Keratinocyte (primary cell): ENCODE measurements at regions not wholly inside any gene's neighbourhood (a gene's known extent, or its start where the extent isn't known, plus 50 kb on each side); places are given as distances from the start of the nearest gene placed in this dataset.

Source experiments
- EZH2 ChIP-seq: IDR thresholded peaks from one replicate; pipeline ENCODE4 v1.6.1; 2012; ENCODE audit warnings: inconsistent platforms, mild to moderate bottlenecking, low read length, moderate library complexity
- TF ChIP-seq, protein P1 (sequence below), 3 experiments: IDR thresholded peaks in 1 of 3; conservative IDR thresholded peaks in 1 of 3; optimal IDR thresholded peaks in 1 of 3; 2 replicates in 2 of 3; 3 replicates in 1 of 3; pipeline versions ENCODE3 to v1.5.1; 2011; ENCODE audit warnings: low read length in 3 of 3, mild to moderate bottlenecking in 3 of 3, moderate library complexity in 2 of 3, control low read depth in 1 of 3, inconsistent platforms in 1 of 3; ENCODE audit not compliant: insufficient read depth in 2 of 3; ENCODE audit errors: extremely low read depth in 1 of 3

DNA sequence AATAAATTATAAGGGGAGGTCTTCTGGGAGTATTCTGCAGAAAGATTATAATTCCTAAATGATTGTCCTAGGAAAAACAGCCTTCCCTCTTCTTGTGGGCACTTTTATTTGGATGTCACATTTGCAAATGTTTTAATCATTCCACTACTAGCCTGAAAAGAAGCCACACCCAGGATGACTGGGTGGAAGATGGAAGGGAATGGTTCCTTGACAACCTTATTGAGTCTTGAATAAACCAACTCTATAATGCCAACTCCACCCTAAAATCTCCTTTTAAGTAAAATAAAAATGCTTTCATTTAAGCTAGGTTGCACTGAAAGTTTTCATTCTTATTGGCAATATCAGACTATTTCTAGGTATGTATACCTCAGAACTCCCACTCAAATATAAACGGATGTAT, 494.6 kb downstream of the RFC3 start:
- TF ChIP-seq, protein P1, sequence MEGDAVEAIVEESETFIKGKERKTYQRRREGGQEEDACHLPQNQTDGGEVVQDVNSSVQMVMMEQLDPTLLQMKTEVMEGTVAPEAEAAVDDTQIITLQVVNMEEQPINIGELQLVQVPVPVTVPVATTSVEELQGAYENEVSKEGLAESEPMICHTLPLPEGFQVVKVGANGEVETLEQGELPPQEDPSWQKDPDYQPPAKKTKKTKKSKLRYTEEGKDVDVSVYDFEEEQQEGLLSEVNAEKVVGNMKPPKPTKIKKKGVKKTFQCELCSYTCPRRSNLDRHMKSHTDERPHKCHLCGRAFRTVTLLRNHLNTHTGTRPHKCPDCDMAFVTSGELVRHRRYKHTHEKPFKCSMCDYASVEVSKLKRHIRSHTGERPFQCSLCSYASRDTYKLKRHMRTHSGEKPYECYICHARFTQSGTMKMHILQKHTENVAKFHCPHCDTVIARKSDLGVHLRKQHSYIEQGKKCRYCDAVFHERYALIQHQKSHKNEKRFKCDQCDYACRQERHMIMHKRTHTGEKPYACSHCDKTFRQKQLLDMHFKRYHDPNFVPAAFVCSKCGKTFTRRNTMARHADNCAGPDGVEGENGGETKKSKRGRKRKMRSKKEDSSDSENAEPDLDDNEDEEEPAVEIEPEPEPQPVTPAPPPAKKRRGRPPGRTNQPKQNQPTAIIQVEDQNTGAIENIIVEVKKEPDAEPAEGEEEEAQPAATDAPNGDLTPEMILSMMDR (optimal IDR thresholded peaks at IDR 0.05 in 1 of 3, IDR thresholded peaks at IDR 0.05 in 1 of 3, conservative IDR thresholded peaks at IDR 0.05 in 1 of 3; ENCODE audit: extremely low read depth in 1 of 3, insufficient read depth in 2 of 3, low read length in 3 of 3), result no peak
- TF ChIP-seq EZH2, result no peak
